ENCODE measurements at regions not wholly inside any gene's neighbourhood (a gene's known extent, or its start where the extent isn't known, plus 50 kb on each side); places are given as distances from the start of the nearest gene placed in this dataset.
"Not testable (repeated sequence)": the region's sequence is repeated elsewhere in the genome, so short reads cannot be mapped to it uniquely, and the experiment has no call there.

GRCh38 chr5:87674235-87674634 is 261.5 kb upstream of the CCNH start:
- H3K27ac ChIP-seq: no peak overlapping the region

GRCh38 chr5:87671146-87671545 is 258.4 kb upstream of the CCNH start:
- no peak overlapping the region for H3K27ac ChIP-seq
- no peak for DNase-seq (ENCODE audit: low read depth, low spot score)

More at GRCh38 chr5:87674235-87674634, 261.5 kb upstream of the CCNH start:
- no peak for DNase-seq (ENCODE audit: low read depth, low spot score)

GRCh38 chr5:87665166-87665565 is 252.4 kb upstream of the CCNH start:
- DNase-seq (ENCODE audit: low read depth, low spot score): no peak
- no peak overlapping the region for H3K27ac ChIP-seq

DNA sequence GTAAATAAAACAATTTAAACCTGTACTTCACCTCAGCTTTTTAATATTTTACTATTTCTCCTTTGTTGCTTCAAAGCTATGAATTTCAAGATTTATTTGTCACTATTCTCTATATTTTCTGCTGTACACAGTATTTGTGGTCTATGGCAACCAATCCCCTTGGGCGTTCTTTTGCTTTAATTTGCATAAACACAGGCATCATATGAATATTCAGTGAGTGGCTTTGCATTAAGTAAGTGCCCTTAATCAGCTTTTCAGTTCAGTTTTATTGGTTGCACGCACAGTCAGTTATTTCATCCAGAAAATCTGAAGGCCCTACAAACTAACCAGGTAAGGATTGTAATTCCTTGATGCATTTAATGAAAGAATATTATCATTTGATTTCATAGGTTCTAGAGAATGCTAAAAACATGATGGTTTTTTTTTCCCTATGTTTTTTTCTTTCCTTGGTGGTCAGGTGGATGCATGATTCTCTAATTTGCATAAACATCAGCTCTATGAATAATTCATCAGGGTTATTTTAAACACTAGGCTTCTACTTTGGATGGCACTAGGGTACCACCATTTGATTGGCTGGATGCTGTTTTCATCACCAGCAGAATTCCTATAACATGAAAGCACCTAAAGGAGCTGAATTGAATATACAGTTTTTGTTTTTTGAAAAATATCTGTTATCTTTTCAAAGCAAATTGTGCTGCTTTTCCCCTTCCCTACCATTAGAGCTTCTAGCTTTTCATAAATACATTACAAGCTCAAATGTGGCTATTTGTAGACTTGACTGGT is 249.2 kb upstream of the CCNH start:
- H3K27ac ChIP-seq: no peak overlapping the region
- DNase-seq (ENCODE audit: low read depth, low spot score): no peak

- no peak overlapping the region for H3K27ac ChIP-seq
- no peak for DNase-seq (ENCODE audit: low read depth, low spot score)
Observed at GRCh38 chr5:87653242-87653641, 240.5 kb upstream of the CCNH start.

DNA sequence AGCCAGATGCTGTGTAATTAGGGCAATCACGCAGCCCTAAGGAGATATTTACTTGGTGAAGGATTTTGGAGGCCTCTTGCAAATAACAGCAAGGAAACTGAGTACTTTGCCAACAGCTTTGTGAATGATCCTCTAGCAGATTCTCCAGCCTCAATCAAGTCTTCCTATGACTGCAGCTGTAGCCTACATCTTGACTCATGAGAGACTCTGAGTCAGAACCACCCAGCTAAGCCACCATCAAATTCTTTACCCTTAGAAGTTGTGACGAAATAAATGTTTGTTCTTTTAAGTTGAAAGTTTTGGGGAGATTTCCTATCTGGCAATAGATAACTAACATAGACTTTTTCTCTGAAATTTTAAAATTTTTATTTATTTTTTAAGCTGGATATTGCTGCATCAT is 237.6 kb upstream of the CCNH start:
- DNase-seq (ENCODE audit: low read depth, low spot score): peak; percentile 5
- H3K27ac ChIP-seq: no peak overlapping the region

GRCh38 chr5:87649455-87649854 is 236.7 kb upstream of the CCNH start:
- H3K27ac ChIP-seq: no peak overlapping the region
- DNase-seq (ENCODE audit: low read depth, low spot score): peak; percentile 12

DNA sequence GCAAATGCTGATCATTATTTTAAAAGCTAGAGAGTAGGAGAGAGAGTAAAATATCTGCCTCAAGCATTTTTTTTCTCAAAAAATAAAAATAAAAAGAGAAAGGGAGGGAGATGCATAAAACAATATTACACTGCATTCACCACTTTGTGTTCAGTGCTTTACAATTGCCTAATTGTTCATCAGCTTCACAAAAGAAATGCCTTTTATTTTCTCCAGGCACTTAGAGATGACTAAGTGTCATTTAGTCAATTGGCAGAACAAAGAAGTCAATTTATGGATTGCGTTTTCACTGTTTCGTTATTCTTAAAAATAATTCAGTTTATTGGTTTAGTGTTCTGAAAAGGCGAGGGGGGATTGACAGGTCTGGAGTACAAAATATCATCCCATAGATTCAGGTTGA is 232.5 kb upstream of the CCNH start:
- H3K27ac ChIP-seq: no peak overlapping the region
- DNase-seq (ENCODE audit: low read depth, low spot score): no peak

GRCh38 chr5:87640902-87641301 is 228.2 kb upstream of the CCNH start:
- no peak for DNase-seq (ENCODE audit: low read depth, low spot score)
- no peak overlapping the region for H3K27ac ChIP-seq

DNA sequence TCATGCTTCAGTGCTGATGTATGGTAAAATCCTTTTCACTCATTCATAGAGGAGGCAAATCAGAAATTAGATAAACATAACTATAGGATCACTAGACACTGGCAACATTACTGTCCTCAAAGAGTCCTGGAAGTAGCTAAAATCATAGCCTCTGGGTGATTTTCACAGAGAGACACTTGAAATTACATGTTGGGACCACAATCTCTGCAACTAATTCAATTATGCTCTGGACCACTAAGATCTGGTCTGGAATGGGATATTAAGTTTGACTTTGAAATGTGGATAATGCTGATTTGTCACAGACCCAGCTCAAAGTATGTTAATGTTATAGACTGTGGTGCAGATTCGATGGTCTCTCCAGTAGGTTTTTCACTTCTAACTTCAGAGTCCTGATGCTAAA is 214.6 kb upstream of the CCNH start:
- no peak overlapping the region for H3K27ac ChIP-seq
- no peak for DNase-seq (ENCODE audit: low read depth, low spot score)

DNA sequence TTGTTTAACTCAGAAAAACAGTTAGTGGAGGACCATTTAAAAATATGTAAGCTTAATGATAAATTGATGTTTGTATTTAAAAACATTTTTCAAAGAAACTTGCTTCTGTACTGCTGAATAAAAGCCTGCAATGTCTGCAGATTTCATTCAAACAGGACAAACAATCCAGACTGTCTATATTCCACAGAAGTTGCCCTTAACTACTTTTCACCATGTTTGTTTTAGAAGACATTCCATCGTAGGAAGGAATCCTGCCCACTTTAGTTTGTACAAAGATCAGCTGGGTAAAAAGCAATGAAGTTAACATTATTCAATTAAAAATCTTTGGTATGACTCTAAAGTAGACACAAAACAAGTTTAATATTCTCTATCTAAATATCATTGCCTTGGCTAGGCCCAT is 195.7 kb upstream of the CCNH start:
- no peak for DNase-seq (ENCODE audit: low read depth, low spot score)
- H3K27ac ChIP-seq: no peak overlapping the region

GRCh38 chr5:87605663-87606062 is 192.9 kb upstream of the CCNH start:
- no peak for DNase-seq (ENCODE audit: low read depth, low spot score)
- no peak overlapping the region for H3K27ac ChIP-seq

DNA sequence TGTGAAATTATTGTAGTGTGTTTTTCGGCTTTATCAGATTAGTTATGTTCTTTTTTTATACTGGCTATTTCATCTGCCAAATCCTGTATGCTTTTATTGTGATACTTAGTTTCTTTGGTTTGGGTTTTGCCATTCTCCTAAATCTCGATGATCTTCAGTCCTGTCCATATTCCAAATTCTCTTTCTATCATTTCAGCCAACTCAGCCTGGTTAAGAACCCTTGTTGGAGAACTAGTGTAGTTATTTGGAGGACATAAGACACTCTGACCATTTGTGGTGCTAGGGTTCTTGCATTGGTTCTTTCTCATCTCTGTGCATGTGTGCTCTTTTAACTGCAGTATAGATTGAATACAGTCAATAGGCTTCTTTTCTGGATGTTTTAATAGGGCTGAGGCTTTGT is 187.0 kb upstream of the CCNH start:
- H3K27ac ChIP-seq: no peak overlapping the region

DNA sequence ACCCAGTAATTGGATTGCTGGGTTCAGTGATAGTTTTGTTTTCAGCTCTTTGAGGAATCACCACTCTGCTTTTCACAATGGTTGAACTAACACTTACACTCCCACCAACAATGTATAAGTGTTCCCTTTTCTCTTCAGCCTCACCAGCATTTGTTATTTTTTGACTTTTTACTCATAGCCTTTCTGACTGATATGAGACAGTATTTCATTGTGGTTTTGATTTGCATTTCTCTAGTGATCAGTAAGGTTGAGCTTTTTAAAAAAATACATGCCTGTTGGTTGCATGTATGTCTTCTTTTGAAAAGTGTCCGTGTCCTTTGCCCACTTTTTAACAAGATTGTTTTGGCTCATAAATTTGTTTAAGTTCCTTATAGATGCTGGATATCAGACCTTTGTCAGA is 185.7 kb upstream of the CCNH start:
- H3K27ac ChIP-seq: no peak overlapping the region

More for the DNA sequence above, 187.0 kb upstream of the CCNH start:
- no peak for DNase-seq (ENCODE audit: low read depth, low spot score)

GRCh38 chr5:87594566-87594965 is 181.8 kb upstream of the CCNH start:
- no peak for DNase-seq (ENCODE audit: low read depth, low spot score)
- H3K27ac ChIP-seq: no peak overlapping the region

More for the DNA sequence above, 185.7 kb upstream of the CCNH start:
- no peak for DNase-seq (ENCODE audit: low read depth, low spot score)

GRCh38 chr5:87589587-87589986 is 176.9 kb upstream of the CCNH start:
- H3K27ac ChIP-seq: no peak overlapping the region
- DNase-seq (ENCODE audit: low read depth, low spot score): no peak

- no peak for DNase-seq (ENCODE audit: low read depth, low spot score)
- no peak overlapping the region for H3K27ac ChIP-seq
Observed at GRCh38 chr5:87588316-87588715, 175.6 kb upstream of the CCNH start.

DNA sequence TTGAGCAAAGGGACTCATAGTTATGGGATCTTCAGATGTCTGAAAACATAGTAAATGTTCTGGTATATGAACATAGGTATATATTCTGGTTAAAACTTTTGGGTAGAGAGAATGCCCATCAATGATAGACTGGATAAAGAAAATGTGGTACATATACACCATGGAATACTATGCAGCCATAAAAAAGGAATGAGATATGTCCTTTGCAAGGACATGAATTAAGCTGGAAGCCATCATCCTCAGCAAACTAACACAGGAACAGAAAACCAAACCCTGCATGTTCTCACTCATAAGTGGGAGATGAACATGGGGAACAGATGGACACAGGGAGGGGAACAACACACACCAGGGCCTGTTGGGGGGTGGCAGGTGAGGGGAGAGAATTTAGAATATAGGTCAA is 171.0 kb upstream of the CCNH start:
- not testable (repeated sequence) for DNase-seq (ENCODE audit: low read depth, low spot score)

DNA sequence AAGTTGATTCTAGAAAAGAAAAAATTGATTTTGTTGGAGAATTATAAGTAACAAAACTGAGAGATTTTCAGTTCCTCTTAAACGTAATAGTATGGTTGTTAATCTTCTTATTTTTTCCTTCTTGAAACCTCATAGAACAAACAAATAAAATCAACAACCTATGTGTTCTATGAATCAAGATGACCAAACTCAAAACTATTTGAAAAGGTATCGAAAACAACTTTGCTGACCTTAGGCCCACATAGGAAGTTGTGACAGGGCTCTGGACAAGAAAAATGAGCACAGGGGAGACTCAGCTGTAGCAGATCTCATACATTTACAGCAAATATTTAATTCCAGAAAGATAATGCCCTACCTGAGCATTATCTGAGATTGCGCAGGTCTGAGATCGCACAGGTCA is 169.4 kb upstream of the CCNH start:
- H3K27ac ChIP-seq: no peak overlapping the region
- DNase-seq (ENCODE audit: low read depth, low spot score): no peak

More for the DNA sequence above, 171.0 kb upstream of the CCNH start:
- H3K27ac ChIP-seq: not testable (repeated sequence)

DNA sequence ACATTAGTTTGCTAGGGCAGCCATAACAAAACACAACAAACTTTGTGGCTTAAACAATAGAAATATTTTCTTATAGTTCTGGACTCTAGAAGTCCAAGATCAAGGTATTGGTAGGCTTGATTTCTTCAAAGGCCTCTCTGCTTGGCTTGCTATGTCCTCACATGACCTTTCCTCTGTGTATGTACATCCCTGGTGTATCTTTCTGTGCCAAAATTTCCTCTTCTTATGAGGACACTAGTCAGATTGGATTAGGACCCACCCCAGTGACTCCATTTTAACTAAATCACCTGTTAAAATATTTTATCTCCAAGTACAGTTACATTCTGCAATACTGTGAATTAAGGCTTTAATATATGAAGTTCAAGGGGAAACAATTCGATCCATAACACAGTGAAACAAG is 168.9 kb upstream of the CCNH start:
- no peak overlapping the region for H3K27ac ChIP-seq
- no peak for DNase-seq (ENCODE audit: low read depth, low spot score)

DNA sequence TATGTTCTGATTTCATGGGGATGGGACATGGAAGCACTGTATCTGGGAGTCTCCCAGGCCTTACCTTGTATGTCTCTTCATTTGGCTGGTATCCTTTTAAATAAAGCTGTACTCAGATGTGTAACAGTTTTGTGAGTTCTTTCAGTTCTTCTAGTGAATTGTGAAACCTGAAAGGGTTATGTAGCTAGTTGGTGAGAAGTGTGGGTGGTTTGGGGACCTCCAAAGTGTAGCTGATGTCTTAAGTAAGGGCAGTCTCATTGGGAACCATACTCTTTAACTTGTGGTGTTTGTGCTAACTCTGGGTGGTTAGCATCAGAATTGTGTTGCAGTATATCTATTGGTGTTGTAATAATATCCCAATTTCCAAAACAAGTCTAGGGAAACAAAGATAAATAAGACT is 166.9 kb upstream of the CCNH start:
- no peak overlapping the region for H3K27ac ChIP-seq
- no peak for DNase-seq (ENCODE audit: low read depth, low spot score)

DNA sequence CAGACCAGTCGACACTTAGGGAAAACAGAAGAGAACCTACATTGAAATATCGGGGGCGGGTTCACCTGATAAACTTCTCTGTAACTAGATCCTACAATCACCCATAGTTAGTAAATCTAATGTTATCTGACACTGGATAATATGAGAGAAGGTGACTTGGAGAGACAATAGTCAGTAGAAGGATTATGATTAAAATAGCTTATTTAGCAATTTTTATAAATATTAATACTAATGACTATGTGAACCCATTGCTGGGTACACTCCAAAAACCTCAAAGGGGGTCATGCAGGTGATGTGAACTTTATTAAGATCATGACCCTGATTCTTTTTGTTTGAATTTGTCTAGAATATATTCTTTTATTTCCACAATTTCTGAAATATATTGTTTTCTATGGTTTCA is 164.1 kb upstream of the CCNH start:
- no peak for DNase-seq (ENCODE audit: low read depth, low spot score)
- no peak overlapping the region for H3K27ac ChIP-seq
